A673 (cell line): ENCODE measurements at regions not wholly inside any gene's neighbourhood (a gene's known extent, or its start where the extent isn't known, plus 50 kb on each side); places are given as distances from the start of the nearest gene placed in this dataset.

Experiments used
- BruUV-seq: library from RNA; stranded (reverse); fragments of 400-500 nt; replicated peaks from 2 replicates; lab custom pipeline; 2021; lab: Mats Ljungman, UMichigan
- CTCF ChIA-PET: fragments of 300-600 bp; sonication (Branson Sonifier 250); formaldehyde crosslinking; loops from one replicate; lab custom pipeline; 2022; ENCODE audit warnings: antibody characterized with exemption; lab: Charles Lee
- POLR2A ChIA-PET: fragments of 300-600 bp; sonication (Branson Sonifier 250); formaldehyde crosslinking; loops from one replicate; lab custom pipeline; 2022; ENCODE audit warnings: antibody characterized with exemption; ENCODE audit not compliant: low non-redundant PET; lab: Charles Lee
- DNase-seq: peaks from one replicate; pipeline ENCODE4 v3.0.0-alpha.2; 2015; ENCODE audit warnings: low spot score
- H3K27ac ChIP-seq: fragments of 200-600 bp; sonication (generic); 2 replicates; pipeline ENCODE4 v1.5.1; 2016; ENCODE audit warnings: mixed run types, low read depth, mild to moderate bottlenecking, mixed read lengths, antibody characterized with exemption, low read length; ENCODE audit not compliant: poor library complexity, severe bottlenecking
- H3K27me3 ChIP-seq: fragments of 200-600 bp; sonication (generic); replicated peaks from 2 replicates; pipeline ENCODE4 v1.6.1; 2017; ENCODE audit warnings: mixed run types, low read depth, mild to moderate bottlenecking, mixed read lengths, antibody characterized with exemption, low read length; ENCODE audit not compliant: insufficient read depth, poor library complexity
- H3K36me3 ChIP-seq: fragments of 200-600 bp; sonication (generic); 2 replicates; pipeline ENCODE4 v1.6.1; 2016; ENCODE audit warnings: mixed run types, mild to moderate bottlenecking, mixed read lengths, antibody characterized with exemption, low read length; ENCODE audit not compliant: insufficient read depth, poor library complexity, severe bottlenecking
- H3K4me1 ChIP-seq: fragments of 200-600 bp; sonication (generic); 2 replicates; pipeline ENCODE4 v1.6.1; 2017; ENCODE audit warnings: mixed run types, mild to moderate bottlenecking, mixed read lengths, antibody characterized with exemption, low read length; ENCODE audit not compliant: insufficient read depth, poor library complexity, severe bottlenecking
- H3K4me3 ChIP-seq: fragments of 200-600 bp; sonication (generic); 2 replicates; pipeline ENCODE4 v1.5.1; 2016; ENCODE audit warnings: low read depth, mixed run types, mild to moderate bottlenecking, mixed read lengths, low read length; ENCODE audit not compliant: poor library complexity, severe bottlenecking
- H3K9me3 ChIP-seq: fragments of 200-600 bp; sonication (generic); 2 replicates; pipeline ENCODE4 v1.6.1; 2016; ENCODE audit warnings: mixed run types, low read depth, mild to moderate bottlenecking, mixed read lengths, antibody characterized with exemption, low read length; ENCODE audit not compliant: poor library complexity, severe bottlenecking
- EZH2 ChIP-seq: fragments of 200-600 bp; sonication (generic); IDR thresholded peaks from 2 replicates; pipeline ENCODE4 v1.6.1; 2017; ENCODE audit warnings: borderline replicate concordance, low read depth, mild to moderate bottlenecking, mixed read lengths, antibody characterized with exemption, low read length; ENCODE audit not compliant: poor library complexity, severe bottlenecking
- intact Hi-C: fragments of 100-400 bp; cut with micrococcal nuclease; formaldehyde crosslinking; loops from one replicate; pipeline ENCODE4 v1.10.0; 2022; ENCODE audit not compliant: unreplicated experiment
- TF ChIP-seq, protein P1 (sequence below): fragments of 300-800, 200-600 bp; sonication (generic); conservative IDR thresholded peaks from 2 replicates; pipeline ENCODE4 v1.5.1; 2017; ENCODE audit warnings: low read depth, mild to moderate bottlenecking, antibody characterized with exemption, low read length, moderate library complexity, mixed read lengths

- Histone ChIP-seq H3K27me3 (no peaks in the 10 kb centered on the region), H3K9me3 (no peaks in the 10 kb centered on the region), H3K27ac (no peak overlapping the region), H3K4me3 (no peak overlapping the region), H3K4me1 (peaks cover 6% of the 10 kb centered on the region), H3K36me3 (no peaks in the 10 kb centered on the region)
- TF ChIP-seq, protein P1, sequence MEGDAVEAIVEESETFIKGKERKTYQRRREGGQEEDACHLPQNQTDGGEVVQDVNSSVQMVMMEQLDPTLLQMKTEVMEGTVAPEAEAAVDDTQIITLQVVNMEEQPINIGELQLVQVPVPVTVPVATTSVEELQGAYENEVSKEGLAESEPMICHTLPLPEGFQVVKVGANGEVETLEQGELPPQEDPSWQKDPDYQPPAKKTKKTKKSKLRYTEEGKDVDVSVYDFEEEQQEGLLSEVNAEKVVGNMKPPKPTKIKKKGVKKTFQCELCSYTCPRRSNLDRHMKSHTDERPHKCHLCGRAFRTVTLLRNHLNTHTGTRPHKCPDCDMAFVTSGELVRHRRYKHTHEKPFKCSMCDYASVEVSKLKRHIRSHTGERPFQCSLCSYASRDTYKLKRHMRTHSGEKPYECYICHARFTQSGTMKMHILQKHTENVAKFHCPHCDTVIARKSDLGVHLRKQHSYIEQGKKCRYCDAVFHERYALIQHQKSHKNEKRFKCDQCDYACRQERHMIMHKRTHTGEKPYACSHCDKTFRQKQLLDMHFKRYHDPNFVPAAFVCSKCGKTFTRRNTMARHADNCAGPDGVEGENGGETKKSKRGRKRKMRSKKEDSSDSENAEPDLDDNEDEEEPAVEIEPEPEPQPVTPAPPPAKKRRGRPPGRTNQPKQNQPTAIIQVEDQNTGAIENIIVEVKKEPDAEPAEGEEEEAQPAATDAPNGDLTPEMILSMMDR: no peak
- no peak for TF ChIP-seq EZH2
- no TSS peak for BruUV-seq
- CTCF ChIA-PET: no interaction called here
- POLR2A ChIA-PET: no interaction called here
- DNase-seq: no peak
- intact Hi-C loops: no loop called here
Measured at GRCh38 chr17:73980517-73980916, 223.0 kb upstream of the RPL38 start.

GRCh38 chr17:73982871-73983270 is 220.6 kb upstream of the RPL38 start:
- intact Hi-C loops: no loop called here
- Histone ChIP-seq H3K36me3 (no peaks in the 10 kb centered on the region), H3K4me3 (no peak overlapping the region), H3K27me3 (no peaks in the 10 kb centered on the region), H3K4me1 (peaks cover 6% of the 10 kb centered on the region), H3K27ac (no peak overlapping the region), H3K9me3 (no peaks in the 10 kb centered on the region)
- no peak for DNase-seq
- no TSS peak for BruUV-seq
- POLR2A ChIA-PET: no interaction called here
- TF ChIP-seq, protein P1: no peak
- TF ChIP-seq EZH2: no peak
- CTCF ChIA-PET: no interaction called here

DNA sequence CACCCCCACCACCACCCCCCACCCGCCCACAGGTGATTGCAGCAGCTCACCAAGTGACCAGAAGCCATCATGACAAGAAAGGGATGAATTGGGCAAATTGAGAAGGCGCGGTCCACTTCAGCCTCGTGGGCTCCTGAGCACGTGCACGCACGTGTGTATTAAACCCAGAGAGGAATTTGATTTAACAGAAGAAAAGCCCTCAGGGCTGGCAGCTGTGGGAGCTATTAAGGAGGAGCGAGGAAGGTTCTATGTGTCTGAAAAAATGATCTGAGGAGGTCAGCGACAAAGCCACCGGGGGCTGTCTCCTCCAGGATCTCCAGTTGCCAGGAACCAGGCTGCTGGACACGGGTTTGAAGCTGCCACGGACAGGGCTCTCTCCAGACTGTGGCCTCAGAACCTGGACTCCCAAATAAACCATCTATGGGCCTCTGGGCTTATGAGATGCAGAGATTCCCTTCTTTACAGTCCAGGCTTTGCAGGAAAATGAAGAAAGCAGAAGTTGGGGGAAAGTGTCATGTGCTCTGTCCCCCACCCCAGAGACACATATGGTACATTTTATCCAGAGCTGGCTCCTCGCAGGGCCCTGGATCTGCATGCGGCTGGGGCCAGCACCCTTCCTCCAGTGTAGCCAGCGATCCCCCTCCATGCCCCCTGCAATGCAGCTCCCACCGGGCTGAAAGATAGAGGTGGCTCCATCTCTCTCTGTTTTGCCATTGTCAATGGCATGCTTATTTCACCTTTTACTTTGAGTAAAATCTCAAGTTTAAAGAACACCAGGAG is 219.7 kb upstream of the RPL38 start:
- Histone ChIP-seq H3K4me3 (no peak overlapping the region), H3K27me3 (no peaks in the 10 kb centered on the region), H3K36me3 (no peaks in the 10 kb centered on the region), H3K27ac (no peak overlapping the region), H3K9me3 (no peaks in the 10 kb centered on the region), H3K4me1 (peaks cover 6% of the 10 kb centered on the region)
- CTCF ChIA-PET: no interaction called here
- no TSS peak for BruUV-seq
- no peak for TF ChIP-seq EZH2
- TF ChIP-seq, protein P1: no peak
- DNase-seq: no peak
- POLR2A ChIA-PET: no interaction called here
- intact Hi-C loops: no loop called here
